HL-60 (cell line): ENCODE measurements at regions not wholly inside any gene's neighbourhood (a gene's known extent, or its start where the extent isn't known, plus 50 kb on each side); places are given as distances from the start of the nearest gene placed in this dataset.

ENCODE experiments used
- DNase-seq, 2 experiments: peaks; one replicate each; pipeline ENCODE4 v3.0.0-alpha.2; 2010 to 2020; ENCODE audit warnings: low read depth in 1 of 2, low spot score in 1 of 2
- H3K27ac ChIP-seq: fragments of 250-450 bp; sonication (Bioruptor Pico); replicated peaks from 2 replicates; pipeline ENCODE4 v1.5.1; 2020; ENCODE audit warnings: mild to moderate bottlenecking, moderate library complexity
- H3K27me3 ChIP-seq: fragments of 250-450 bp; sonication (Bioruptor Pico); 2 replicates; pipeline ENCODE4 v1.5.1; 2021; ENCODE audit warnings: mild to moderate bottlenecking, moderate library complexity; ENCODE audit not compliant: insufficient read depth, poor library complexity, severe bottlenecking
- H3K4me3 ChIP-seq: replicated peaks from 2 replicates; pipeline ENCODE4 v1.5.1; 2011; ENCODE audit warnings: mild to moderate bottlenecking, control low read depth, low read length; ENCODE audit not compliant: insufficient read depth
- CTCF ChIP-seq: IDR thresholded peaks from one replicate; pipeline ENCODE4 v1.5.1; 2011; ENCODE audit warnings: low read length, control low read depth, inconsistent platforms; ENCODE audit not compliant: insufficient read depth
- GABPA ChIP-seq: IDR thresholded peaks from 2 replicates; pipeline ENCODE4 v1.6.1; 2012; ENCODE audit warnings: low read depth
- POLR2AphosphoS5 ChIP-seq: IDR thresholded peaks from 2 replicates; pipeline ENCODE4 v1.6.1; 2012; ENCODE audit warnings: low read depth
- REST ChIP-seq: IDR thresholded peaks from 2 replicates; pipeline ENCODE4 v1.6.1; 2012; ENCODE audit warnings: low read depth; ENCODE audit not compliant: insufficient replicate concordance
- SPI1 ChIP-seq: IDR thresholded peaks from 2 replicates; pipeline ENCODE4 v1.6.1; 2012; ENCODE audit warnings: low read depth, mild to moderate bottlenecking, borderline replicate concordance

- H3K27ac ChIP-seq = no peak overlapping the region
- DNase-seq = no peak
- TF ChIP-seq GABPA (no peak), REST (no peak), CTCF (no peak), POLR2AphosphoS5 (no peak), SPI1 (no peak)
- H3K4me3 ChIP-seq = no peak overlapping the region
- no peaks in the 10 kb centered on the region for H3K27me3 ChIP-seq
These were observed 101.8 kb downstream of the CYP26A1 start for GRCh38 chr10:93175490-93175889.

GRCh38 chr10:93177511-93177910 lies 103.8 kb downstream of the CYP26A1 start:
- Histone ChIP-seq H3K27ac (no peak overlapping the region), H3K27me3 (no peaks in the 10 kb centered on the region), H3K4me3 (no peak overlapping the region)
- no peak for DNase-seq
- TF ChIP-seq GABPA (no peak), POLR2AphosphoS5 (no peak), CTCF (no peak), REST (no peak), SPI1 (no peak)

- Histone ChIP-seq H3K27me3 (no peaks in the 10 kb centered on the region), H3K4me3 (no peak overlapping the region), H3K27ac (no peak overlapping the region)
- DNase-seq = no peak
- TF ChIP-seq CTCF (no peak), SPI1 (no peak), REST (no peak), GABPA (no peak), POLR2AphosphoS5 (no peak)
These were observed 104.5 kb downstream of the CYP26A1 start for GRCh38 chr10:93178226-93178625.
